Activated naive CD4-positive, alpha-beta T cell treated with anti-CD3 and anti-CD28 coated beads, Interleukin-2, amount 50 U/mL, for 24 hours (primary cell): ENCODE measurements at regions not wholly inside any gene's neighbourhood (a gene's known extent, or its start where the extent isn't known, plus 50 kb on each side); places are given as distances from the start of the nearest gene placed in this dataset.

Experiments used
- H3K27ac Mint-ChIP-seq: one replicate; pipeline ENCODE4 v1.8.0; 2021; ENCODE audit warnings: mild to moderate bottlenecking, mixed read lengths
- H3K27me3 Mint-ChIP-seq: one replicate; pipeline ENCODE4 v1.8.0; 2021; ENCODE audit warnings: mixed read lengths
- H3K36me3 Mint-ChIP-seq: one replicate; pipeline ENCODE4 v1.8.0; 2021; ENCODE audit warnings: mixed read lengths
- H3K4me1 Mint-ChIP-seq: one replicate; pipeline ENCODE4 v1.8.0; 2021; ENCODE audit warnings: mixed read lengths
- H3K4me3 Mint-ChIP-seq: one replicate; pipeline ENCODE4 v1.8.0; 2021; ENCODE audit warnings: mild to moderate bottlenecking, mixed read lengths
- H3K9me3 Mint-ChIP-seq: one replicate; pipeline ENCODE4 v1.8.0; 2021; ENCODE audit warnings: mixed read lengths

GRCh38 chr15:62616746-62617145 lies 425.8 kb upstream of the TPM1 start:
- no peaks in the 10 kb centered on the region for H3K4me1 Mint-ChIP-seq
- H3K36me3 Mint-ChIP-seq, result no peaks in the 10 kb centered on the region
- no peak overlapping the region for H3K4me3 Mint-ChIP-seq
- no peaks in the 10 kb centered on the region for H3K9me3 Mint-ChIP-seq
- H3K27ac Mint-ChIP-seq, result no peak overlapping the region
- peaks cover 2% of the 10 kb centered on the region for H3K27me3 Mint-ChIP-seq

- H3K27me3 Mint-ChIP-seq, result no peaks in the 10 kb centered on the region
- no peaks in the 10 kb centered on the region for H3K4me1 Mint-ChIP-seq
- H3K9me3 Mint-ChIP-seq, result no peaks in the 10 kb centered on the region
- H3K36me3 Mint-ChIP-seq, result no peaks in the 10 kb centered on the region
- H3K4me3 Mint-ChIP-seq, result no peak overlapping the region
- no peak overlapping the region for H3K27ac Mint-ChIP-seq
These were observed 424.8 kb upstream of the TPM1 start for GRCh38 chr15:62617741-62618140.

GRCh38 chr15:62618432-62618831 lies 424.1 kb upstream of the TPM1 start:
- H3K27me3 Mint-ChIP-seq, result no peaks in the 10 kb centered on the region
- no peaks in the 10 kb centered on the region for H3K4me1 Mint-ChIP-seq
- H3K36me3 Mint-ChIP-seq, result no peaks in the 10 kb centered on the region
- no peak overlapping the region for H3K27ac Mint-ChIP-seq
- H3K4me3 Mint-ChIP-seq, result no peak overlapping the region
- H3K9me3 Mint-ChIP-seq, result no peaks in the 10 kb centered on the region

GRCh38 chr15:62618846-62619504 lies 423.6 kb upstream of the TPM1 start:
- no peaks in the 10 kb centered on the region for H3K9me3 Mint-ChIP-seq
- H3K4me3 Mint-ChIP-seq, result no peak overlapping the region
- H3K27me3 Mint-ChIP-seq, result no peaks in the 10 kb centered on the region
- H3K4me1 Mint-ChIP-seq, result no peaks in the 10 kb centered on the region
- no peak overlapping the region for H3K27ac Mint-ChIP-seq
- H3K36me3 Mint-ChIP-seq, result no peaks in the 10 kb centered on the region

GRCh38 chr15:62619526-62619925 lies 423.0 kb upstream of the TPM1 start:
- H3K27ac Mint-ChIP-seq, result no peak overlapping the region
- no peaks in the 10 kb centered on the region for H3K27me3 Mint-ChIP-seq
- no peaks in the 10 kb centered on the region for H3K4me1 Mint-ChIP-seq
- no peaks in the 10 kb centered on the region for H3K36me3 Mint-ChIP-seq
- H3K9me3 Mint-ChIP-seq, result no peaks in the 10 kb centered on the region
- H3K4me3 Mint-ChIP-seq, result no peak overlapping the region

- no peak overlapping the region for H3K4me3 Mint-ChIP-seq
- H3K4me1 Mint-ChIP-seq, result no peaks in the 10 kb centered on the region
- H3K9me3 Mint-ChIP-seq, result no peaks in the 10 kb centered on the region
- H3K36me3 Mint-ChIP-seq, result no peaks in the 10 kb centered on the region
- H3K27ac Mint-ChIP-seq, result no peak overlapping the region
- H3K27me3 Mint-ChIP-seq, result peaks cover 1% of the 10 kb centered on the region
These were observed 419.8 kb upstream of the TPM1 start for GRCh38 chr15:62622775-62623174.

GRCh38 chr15:62624547-62625378 lies 417.8 kb upstream of the TPM1 start:
- H3K27ac Mint-ChIP-seq, result peak overlapping the region; percentile 71
- H3K4me3 Mint-ChIP-seq, result no peak overlapping the region

GRCh38 chr15:62625429-62626033 lies 417.0 kb upstream of the TPM1 start:
- Mint-ChIP-seq H3K9me3 (no peaks in the 10 kb centered on the region), H3K4me3 (no peak overlapping the region), H3K27ac (no peak overlapping the region), H3K36me3 (no peaks in the 10 kb centered on the region), H3K4me1 (no peaks in the 10 kb centered on the region), H3K27me3 (peaks cover 3% of the 10 kb centered on the region)

More at GRCh38 chr15:62624547-62625378, 417.8 kb upstream of the TPM1 start:
- no peaks in the 10 kb centered on the region for H3K4me1 Mint-ChIP-seq
- H3K9me3 Mint-ChIP-seq, result no peaks in the 10 kb centered on the region
- H3K36me3 Mint-ChIP-seq, result no peaks in the 10 kb centered on the region
- peaks cover 3% of the 10 kb centered on the region for H3K27me3 Mint-ChIP-seq

GRCh38 chr15:62626903-62627302 lies 415.6 kb upstream of the TPM1 start:
- Mint-ChIP-seq H3K27ac (no peak overlapping the region), H3K36me3 (no peaks in the 10 kb centered on the region), H3K4me3 (no peak overlapping the region), H3K4me1 (no peaks in the 10 kb centered on the region), H3K9me3 (no peaks in the 10 kb centered on the region), H3K27me3 (peaks cover 7% of the 10 kb centered on the region)

GRCh38 chr15:62631076-62631724 lies 411.3 kb upstream of the TPM1 start:
- Mint-ChIP-seq H3K9me3 (no peaks in the 10 kb centered on the region), H3K27me3 (peaks cover 9% of the 10 kb centered on the region), H3K4me3 (no peak overlapping the region), H3K27ac (no peak overlapping the region), H3K36me3 (no peaks in the 10 kb centered on the region), H3K4me1 (no peaks in the 10 kb centered on the region)

- H3K36me3 Mint-ChIP-seq, result no peaks in the 10 kb centered on the region
- no peak overlapping the region for H3K27ac Mint-ChIP-seq
- H3K4me1 Mint-ChIP-seq, result no peaks in the 10 kb centered on the region
- H3K4me3 Mint-ChIP-seq, result no peak overlapping the region
- peaks cover 6% of the 10 kb centered on the region for H3K27me3 Mint-ChIP-seq
- no peaks in the 10 kb centered on the region for H3K9me3 Mint-ChIP-seq
These were observed 405.5 kb upstream of the TPM1 start for GRCh38 chr15:62636823-62637573.

- H3K9me3 Mint-ChIP-seq, result no peaks in the 10 kb centered on the region
- peaks cover 6% of the 10 kb centered on the region for H3K27me3 Mint-ChIP-seq
- no peak overlapping the region for H3K4me3 Mint-ChIP-seq
- no peaks in the 10 kb centered on the region for H3K36me3 Mint-ChIP-seq
- H3K4me1 Mint-ChIP-seq, result no peaks in the 10 kb centered on the region
- H3K27ac Mint-ChIP-seq, result no peak overlapping the region
These were observed 405.0 kb upstream of the TPM1 start for GRCh38 chr15:62637574-62637897.

GRCh38 chr15:62637950-62638619 lies 404.5 kb upstream of the TPM1 start:
- Mint-ChIP-seq H3K9me3 (no peaks in the 10 kb centered on the region), H3K4me3 (no peak overlapping the region), H3K27ac (no peak overlapping the region), H3K4me1 (no peaks in the 10 kb centered on the region), H3K27me3 (peaks cover 6% of the 10 kb centered on the region), H3K36me3 (no peaks in the 10 kb centered on the region)

GRCh38 chr15:62639432-62639831 lies 403.1 kb upstream of the TPM1 start:
- H3K36me3 Mint-ChIP-seq, result no peaks in the 10 kb centered on the region
- no peak overlapping the region for H3K4me3 Mint-ChIP-seq
- no peaks in the 10 kb centered on the region for H3K9me3 Mint-ChIP-seq
- H3K27me3 Mint-ChIP-seq, result peaks cover 6% of the 10 kb centered on the region
- H3K27ac Mint-ChIP-seq, result no peak overlapping the region
- no peaks in the 10 kb centered on the region for H3K4me1 Mint-ChIP-seq
